ENCODE measurements at regions not wholly inside any gene's neighbourhood (a gene's known extent, or its start where the extent isn't known, plus 50 kb on each side); places are given as distances from the start of the nearest gene placed in this dataset.

DNA sequence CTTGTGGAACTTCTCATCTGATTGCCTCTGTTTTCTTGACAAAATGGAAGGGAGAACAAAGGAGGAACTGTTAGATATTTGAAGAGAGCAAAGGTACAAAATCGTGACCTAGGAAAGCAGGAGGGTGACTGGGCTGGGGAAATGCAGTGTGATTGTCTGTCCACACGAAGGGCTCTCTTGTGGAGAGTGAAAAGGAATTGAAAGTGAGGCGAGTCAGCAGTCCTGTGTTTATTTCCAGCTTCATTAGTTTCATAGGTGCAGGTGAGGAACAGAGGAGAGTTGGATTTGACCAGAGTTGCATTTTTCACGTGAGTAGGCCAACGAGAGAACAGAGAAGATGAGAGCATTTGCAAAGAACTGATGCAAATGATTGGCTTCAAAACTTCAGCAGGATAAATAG, 336.4 kb upstream of the SATB1 start:
- Histone ChIP-seq H3K36me3 (ENCODE audit: control insufficient read depth, insufficient read depth, low read length) (no peaks in the 10 kb centered on the region), H3K27me3 (ENCODE audit: control insufficient read depth, insufficient read depth, low read length) (no peaks in the 10 kb centered on the region), H3K4me1 (ENCODE audit: control insufficient read depth, insufficient read depth, low read length) (peaks cover 11% of the 10 kb centered on the region), H3K4me3 (ENCODE audit: low read depth, low read length) (no peak overlapping the region), H3K27ac (ENCODE audit: low read depth, low read length) (no peak overlapping the region), H3K9me3 (ENCODE audit: control insufficient read depth, insufficient read depth, low read length) (no peaks in the 10 kb centered on the region), H3K9ac (ENCODE audit: low read depth, low read length) (no peak overlapping the region)

DNA sequence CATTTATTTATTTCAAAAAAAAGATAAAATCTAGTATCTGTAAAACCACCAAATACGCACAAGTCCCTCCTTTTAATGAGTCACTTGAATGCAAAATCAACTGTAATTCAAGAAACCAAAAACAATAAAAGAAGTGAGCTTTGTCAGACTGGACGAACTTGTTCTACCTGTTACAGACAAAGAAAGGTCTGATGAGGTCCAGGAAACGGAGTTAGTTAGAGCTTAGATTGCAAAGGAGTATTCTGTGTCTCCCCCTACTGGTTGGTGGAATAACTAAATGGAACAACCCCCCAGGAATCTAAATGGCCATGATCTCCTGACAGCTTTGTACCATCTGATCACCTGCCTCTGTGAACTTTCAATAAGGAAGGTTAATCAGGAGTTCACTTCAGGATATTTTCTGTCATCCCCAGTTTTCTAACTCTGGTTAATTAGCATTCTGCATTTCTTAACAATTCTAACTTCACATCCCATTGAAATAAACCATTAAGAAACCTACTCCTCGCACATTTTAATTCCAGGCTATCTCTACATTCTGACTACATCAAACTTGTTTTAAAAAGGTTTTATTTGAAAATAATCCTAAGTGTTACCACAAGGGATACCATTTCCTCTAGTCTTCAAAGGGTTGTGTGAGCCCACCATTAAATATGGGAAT, 333.0 kb upstream of the SATB1 start:
- Histone ChIP-seq H3K36me3 (ENCODE audit: control insufficient read depth, insufficient read depth, low read length) (no peaks in the 10 kb centered on the region), H3K4me3 (ENCODE audit: low read depth, low read length) (no peak overlapping the region), H3K9ac (ENCODE audit: low read depth, low read length) (no peak overlapping the region), H3K27me3 (ENCODE audit: control insufficient read depth, insufficient read depth, low read length) (no peaks in the 10 kb centered on the region), H3K27ac (ENCODE audit: low read depth, low read length) (no peak overlapping the region), H3K4me1 (ENCODE audit: control insufficient read depth, insufficient read depth, low read length) (peaks cover 11% of the 10 kb centered on the region), H3K9me3 (ENCODE audit: control insufficient read depth, insufficient read depth, low read length) (no peaks in the 10 kb centered on the region)

DNA sequence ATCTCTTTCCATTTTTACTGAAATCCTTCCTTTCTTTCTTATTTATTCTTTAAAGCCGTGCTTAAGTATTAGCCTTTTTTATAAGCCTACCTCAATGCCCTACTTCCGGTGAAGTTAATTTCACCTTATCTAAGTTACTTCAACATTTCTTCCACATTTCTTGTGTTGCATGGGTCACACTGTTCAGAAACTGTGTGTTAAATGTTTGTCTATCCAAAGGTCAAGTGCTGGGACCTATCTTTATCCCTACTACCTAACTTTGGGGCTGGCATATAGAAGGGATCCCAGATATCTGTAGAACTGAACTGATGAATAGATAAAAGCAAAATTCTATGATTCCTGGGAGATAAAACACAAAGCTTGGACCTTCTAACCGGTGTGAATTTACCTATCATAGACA, 332.3 kb upstream of the SATB1 start:
- Histone ChIP-seq H3K27ac (ENCODE audit: low read depth, low read length) (no peak overlapping the region), H3K9me3 (ENCODE audit: control insufficient read depth, insufficient read depth, low read length) (no peaks in the 10 kb centered on the region), H3K36me3 (ENCODE audit: control insufficient read depth, insufficient read depth, low read length) (no peaks in the 10 kb centered on the region), H3K4me3 (ENCODE audit: low read depth, low read length) (no peak overlapping the region), H3K9ac (ENCODE audit: low read depth, low read length) (no peak overlapping the region), H3K4me1 (ENCODE audit: control insufficient read depth, insufficient read depth, low read length) (peaks cover 11% of the 10 kb centered on the region), H3K27me3 (ENCODE audit: control insufficient read depth, insufficient read depth, low read length) (no peaks in the 10 kb centered on the region)

DNA sequence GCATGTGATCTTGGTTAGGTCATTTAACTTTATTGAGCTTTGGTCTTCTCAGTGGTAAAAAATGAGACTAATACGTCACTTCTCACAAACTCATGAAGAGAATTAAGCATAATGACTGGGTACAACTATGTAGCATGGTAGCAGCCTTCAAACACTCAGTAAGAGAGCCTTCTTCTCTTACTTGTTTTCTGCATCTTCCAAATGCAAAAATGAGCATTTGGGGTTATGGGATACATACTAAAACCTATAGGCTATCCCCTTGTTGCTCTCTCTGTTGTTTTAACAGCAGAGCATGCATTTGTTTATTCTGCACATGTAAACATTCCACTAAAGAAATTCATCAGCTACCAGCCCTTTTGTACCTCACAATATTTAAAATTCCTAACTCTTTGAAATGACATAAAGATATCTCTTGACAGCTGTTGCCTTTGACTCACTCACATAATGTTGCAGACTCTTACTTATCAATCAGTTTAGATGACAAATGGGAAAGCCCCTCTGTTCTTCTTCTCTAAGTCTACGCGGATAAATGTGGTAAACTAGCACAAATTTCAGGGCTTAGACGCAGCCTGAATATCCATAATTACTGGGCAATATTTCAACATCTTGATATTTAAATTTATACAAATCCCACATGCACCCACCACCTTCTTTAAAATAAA, 327.3 kb upstream of the SATB1 start:
- H3K4me1 ChIP-seq (ENCODE audit: control insufficient read depth, insufficient read depth, low read length): peaks cover 2% of the 10 kb centered on the region
- H3K4me3 ChIP-seq (ENCODE audit: low read depth, low read length): no peak overlapping the region
- no peaks in the 10 kb centered on the region for H3K27me3 ChIP-seq (ENCODE audit: control insufficient read depth, insufficient read depth, low read length)
- H3K9ac ChIP-seq (ENCODE audit: low read depth, low read length): no peak overlapping the region
- H3K36me3 ChIP-seq (ENCODE audit: control insufficient read depth, insufficient read depth, low read length): no peaks in the 10 kb centered on the region
- H3K9me3 ChIP-seq (ENCODE audit: control insufficient read depth, insufficient read depth, low read length): no peaks in the 10 kb centered on the region
- H3K27ac ChIP-seq (ENCODE audit: low read depth, low read length): no peak overlapping the region

DNA sequence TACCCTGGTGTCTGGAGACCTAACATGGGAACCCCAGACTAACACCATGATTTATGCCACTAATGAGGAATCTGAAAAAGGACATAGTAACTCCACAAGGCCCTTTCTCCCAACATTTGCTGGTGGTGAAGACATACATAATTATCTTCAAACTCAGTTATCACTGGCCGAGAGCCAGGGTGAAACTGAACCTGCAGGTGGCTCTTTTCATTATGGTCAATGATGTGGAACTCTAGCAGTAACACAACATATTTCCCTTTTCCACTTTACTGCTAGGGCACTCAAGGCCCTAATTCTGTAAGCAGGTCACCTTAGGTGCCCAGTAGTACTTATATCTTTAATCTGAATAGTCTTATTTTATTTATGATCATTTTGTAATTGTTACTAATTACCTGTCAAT, 326.4 kb upstream of the SATB1 start:
- Histone ChIP-seq H3K4me1 (ENCODE audit: control insufficient read depth, insufficient read depth, low read length) (no peaks in the 10 kb centered on the region), H3K9ac (ENCODE audit: low read depth, low read length) (no peak overlapping the region), H3K4me3 (ENCODE audit: low read depth, low read length) (no peak overlapping the region), H3K27me3 (ENCODE audit: control insufficient read depth, insufficient read depth, low read length) (no peaks in the 10 kb centered on the region), H3K9me3 (ENCODE audit: control insufficient read depth, insufficient read depth, low read length) (no peaks in the 10 kb centered on the region), H3K36me3 (ENCODE audit: control insufficient read depth, insufficient read depth, low read length) (no peaks in the 10 kb centered on the region), H3K27ac (ENCODE audit: low read depth, low read length) (no peak overlapping the region)

DNA sequence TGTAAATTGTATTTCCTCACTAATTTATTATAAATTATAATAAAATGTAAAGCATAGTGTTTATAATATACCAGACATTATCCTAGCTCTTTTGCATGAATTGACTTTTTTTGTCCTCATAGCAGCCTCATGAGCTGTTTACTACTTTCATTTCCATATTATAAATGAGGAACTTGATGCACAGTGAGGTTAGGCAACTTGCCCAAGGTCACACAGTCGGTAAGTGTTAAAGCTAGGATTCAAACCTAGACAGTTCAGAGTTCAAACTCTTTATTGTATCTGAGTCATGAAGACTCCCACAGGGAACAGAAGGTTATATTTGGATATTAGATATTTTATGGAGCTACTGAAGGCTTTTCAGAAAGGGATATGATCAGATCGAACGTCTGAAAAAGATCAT, 322.2 kb upstream of the SATB1 start:
- Histone ChIP-seq H3K9me3 (ENCODE audit: control insufficient read depth, insufficient read depth, low read length) (no peaks in the 10 kb centered on the region), H3K4me1 (ENCODE audit: control insufficient read depth, insufficient read depth, low read length) (no peaks in the 10 kb centered on the region), H3K36me3 (ENCODE audit: control insufficient read depth, insufficient read depth, low read length) (no peaks in the 10 kb centered on the region), H3K9ac (ENCODE audit: low read depth, low read length) (no peak overlapping the region), H3K4me3 (ENCODE audit: low read depth, low read length) (no peak overlapping the region), H3K27ac (ENCODE audit: low read depth, low read length) (no peak overlapping the region), H3K27me3 (ENCODE audit: control insufficient read depth, insufficient read depth, low read length) (no peaks in the 10 kb centered on the region)

DNA sequence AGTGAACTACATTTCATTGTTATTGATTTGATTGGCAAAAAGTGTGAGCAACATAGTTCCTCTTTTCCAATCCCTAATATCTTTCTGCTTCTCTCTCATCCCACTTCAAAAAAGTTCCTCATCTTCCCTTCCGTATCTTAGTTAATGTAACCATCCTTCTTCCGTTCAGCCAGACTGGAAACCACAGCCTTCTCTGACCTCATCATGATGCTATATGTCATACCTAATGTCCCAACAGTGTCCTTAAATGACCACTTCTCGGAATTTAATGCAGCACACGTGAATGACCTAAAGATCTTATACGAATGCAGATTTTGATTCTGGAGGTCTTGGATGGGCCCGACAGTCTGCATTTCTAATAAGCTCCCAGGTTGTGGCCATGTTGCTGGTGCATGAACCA, 320.3 kb upstream of the SATB1 start:
- no peak overlapping the region for H3K27ac ChIP-seq (ENCODE audit: low read depth, low read length)
- no peaks in the 10 kb centered on the region for H3K4me1 ChIP-seq (ENCODE audit: control insufficient read depth, insufficient read depth, low read length)
- no peaks in the 10 kb centered on the region for H3K27me3 ChIP-seq (ENCODE audit: control insufficient read depth, insufficient read depth, low read length)

DNA sequence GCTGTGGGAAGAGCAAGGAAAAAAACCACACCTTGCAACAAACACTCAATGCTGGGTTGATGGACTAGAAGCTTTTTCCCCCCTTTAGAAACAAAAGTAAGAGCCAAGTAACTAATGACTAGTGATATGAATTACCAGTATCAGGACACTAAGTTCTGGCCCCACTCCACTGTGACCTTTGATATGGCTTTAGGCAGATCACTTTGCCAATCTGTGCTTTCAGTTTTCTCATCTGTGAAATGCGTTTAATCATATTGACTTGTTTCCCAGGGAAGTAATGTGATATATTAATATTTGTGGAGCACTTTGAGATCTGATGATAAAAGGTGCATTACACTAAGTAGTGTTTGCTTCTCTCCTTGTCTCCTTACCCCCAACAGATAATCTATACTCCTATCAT, 319.3 kb upstream of the SATB1 start:
- Histone ChIP-seq H3K27ac (ENCODE audit: low read depth, low read length) (no peak overlapping the region), H3K4me1 (ENCODE audit: control insufficient read depth, insufficient read depth, low read length) (no peaks in the 10 kb centered on the region), H3K9me3 (ENCODE audit: control insufficient read depth, insufficient read depth, low read length) (no peaks in the 10 kb centered on the region), H3K27me3 (ENCODE audit: control insufficient read depth, insufficient read depth, low read length) (no peaks in the 10 kb centered on the region), H3K4me3 (ENCODE audit: low read depth, low read length) (no peak overlapping the region), H3K36me3 (ENCODE audit: control insufficient read depth, insufficient read depth, low read length) (no peaks in the 10 kb centered on the region), H3K9ac (ENCODE audit: low read depth, low read length) (no peak overlapping the region)

More for the DNA sequence above, 320.3 kb upstream of the SATB1 start:
- H3K9me3 ChIP-seq (ENCODE audit: control insufficient read depth, insufficient read depth, low read length): no peaks in the 10 kb centered on the region
- H3K36me3 ChIP-seq (ENCODE audit: control insufficient read depth, insufficient read depth, low read length): no peaks in the 10 kb centered on the region
- H3K9ac ChIP-seq (ENCODE audit: low read depth, low read length): no peak overlapping the region
- H3K4me3 ChIP-seq (ENCODE audit: low read depth, low read length): no peak overlapping the region

DNA sequence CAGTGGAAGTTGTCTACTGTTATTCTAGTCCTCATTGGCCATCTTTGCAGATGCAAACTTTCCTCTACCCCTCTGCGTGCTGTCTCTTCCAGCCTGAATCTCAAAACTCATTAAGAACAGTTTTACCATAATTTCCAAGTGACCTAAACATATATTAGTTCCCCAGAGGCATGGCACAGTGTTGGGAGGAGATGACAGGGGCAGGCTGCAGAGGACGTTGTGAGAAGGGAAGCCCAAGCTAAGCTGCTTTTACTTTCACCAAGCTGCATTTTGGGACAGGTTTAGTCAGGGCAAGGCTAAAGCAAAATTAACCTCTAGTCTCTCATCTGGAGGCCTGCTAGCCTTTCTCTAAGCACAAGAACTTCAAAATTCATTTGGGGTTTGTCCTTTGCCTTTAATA, 318.6 kb upstream of the SATB1 start:
- Histone ChIP-seq H3K4me3 (ENCODE audit: low read depth, low read length) (no peak overlapping the region), H3K27ac (ENCODE audit: low read depth, low read length) (no peak overlapping the region), H3K9ac (ENCODE audit: low read depth, low read length) (no peak overlapping the region), H3K9me3 (ENCODE audit: control insufficient read depth, insufficient read depth, low read length) (no peaks in the 10 kb centered on the region), H3K36me3 (ENCODE audit: control insufficient read depth, insufficient read depth, low read length) (no peaks in the 10 kb centered on the region), H3K27me3 (ENCODE audit: control insufficient read depth, insufficient read depth, low read length) (no peaks in the 10 kb centered on the region), H3K4me1 (ENCODE audit: control insufficient read depth, insufficient read depth, low read length) (no peaks in the 10 kb centered on the region)

DNA sequence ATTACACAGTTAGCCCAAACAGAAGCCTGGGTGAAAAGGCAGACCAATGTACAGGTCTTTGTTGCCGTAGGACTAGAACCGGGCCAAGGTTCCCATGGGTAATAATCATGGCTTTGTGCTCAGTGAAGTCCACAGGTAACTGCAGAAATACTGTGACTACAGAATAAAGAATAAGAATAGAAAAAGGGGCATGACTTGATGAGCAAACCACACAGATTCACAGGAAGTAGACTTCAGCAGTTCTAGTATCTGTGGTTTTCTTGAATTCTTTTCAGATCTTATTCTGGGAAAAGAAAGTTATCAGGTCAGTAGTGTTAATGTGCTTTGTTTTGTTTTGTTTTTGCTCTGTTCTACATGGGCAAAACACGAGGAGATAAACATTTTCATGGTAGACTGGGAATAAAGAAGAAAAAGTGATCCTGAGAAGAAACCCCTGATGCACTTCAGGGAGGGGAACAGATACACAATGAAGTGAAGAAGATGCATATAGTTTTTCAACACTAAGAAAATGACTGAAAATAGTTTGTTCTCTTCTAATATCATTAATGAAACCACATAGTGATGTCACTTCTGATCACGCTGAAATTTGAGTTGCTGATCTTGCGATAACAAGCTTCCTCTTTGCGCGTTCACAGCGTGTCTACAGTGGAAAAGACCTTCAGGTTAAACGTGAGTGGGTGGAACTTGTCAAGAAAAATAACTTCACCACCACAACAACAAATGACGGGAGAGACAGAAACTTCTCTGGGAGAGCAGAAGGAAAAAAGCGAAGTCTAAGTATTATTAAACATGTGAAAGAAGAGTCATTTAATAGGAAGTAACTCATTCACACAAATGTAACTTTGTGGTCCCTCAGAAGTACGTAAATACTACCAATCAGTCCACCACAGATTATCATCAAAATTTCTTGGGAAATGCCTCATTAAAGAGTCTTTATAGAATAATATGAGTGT, 315.8 kb upstream of the SATB1 start:
- H3K36me3 ChIP-seq (ENCODE audit: control insufficient read depth, insufficient read depth, low read length): no peaks in the 10 kb centered on the region
- no peaks in the 10 kb centered on the region for H3K9me3 ChIP-seq (ENCODE audit: control insufficient read depth, insufficient read depth, low read length)
- H3K27ac ChIP-seq (ENCODE audit: low read depth, low read length): no peak overlapping the region
- no peaks in the 10 kb centered on the region for H3K4me1 ChIP-seq (ENCODE audit: control insufficient read depth, insufficient read depth, low read length)
- no peak overlapping the region for H3K9ac ChIP-seq (ENCODE audit: low read depth, low read length)
- H3K27me3 ChIP-seq (ENCODE audit: control insufficient read depth, insufficient read depth, low read length): no peaks in the 10 kb centered on the region
- H3K4me3 ChIP-seq (ENCODE audit: low read depth, low read length): no peak overlapping the region

DNA sequence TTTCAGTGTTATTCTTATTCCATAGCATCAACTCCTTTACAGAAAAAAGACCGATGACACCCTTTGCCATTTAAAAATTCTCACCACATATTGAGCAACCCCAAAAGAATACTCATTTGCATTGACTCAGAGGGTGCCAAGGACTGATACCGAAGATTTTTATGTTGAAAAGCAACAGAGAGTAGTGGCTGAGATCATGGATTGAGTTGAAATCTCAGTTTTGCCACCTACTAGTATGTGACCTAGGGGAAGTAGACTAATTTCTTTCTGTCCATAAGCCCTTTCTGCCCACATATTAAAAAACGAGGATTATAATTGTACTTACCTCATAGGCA, 313.9 kb upstream of the SATB1 start:
- H3K27ac ChIP-seq (ENCODE audit: low read depth, low read length): no peak overlapping the region

More for the DNA sequence above, 313.9 kb upstream of the SATB1 start:
- H3K4me3 ChIP-seq (ENCODE audit: low read depth, low read length): no peak overlapping the region
- H3K9ac ChIP-seq (ENCODE audit: low read depth, low read length): no peak overlapping the region
- H3K9me3 ChIP-seq (ENCODE audit: control insufficient read depth, insufficient read depth, low read length): no peaks in the 10 kb centered on the region
- H3K36me3 ChIP-seq (ENCODE audit: control insufficient read depth, insufficient read depth, low read length): no peaks in the 10 kb centered on the region
- H3K4me1 ChIP-seq (ENCODE audit: control insufficient read depth, insufficient read depth, low read length): no peaks in the 10 kb centered on the region
- H3K27me3 ChIP-seq (ENCODE audit: control insufficient read depth, insufficient read depth, low read length): no peaks in the 10 kb centered on the region

Measured in HUES48 (cell line).